Coronary artery (tissue), 2 donors: ENCODE measurements at regions not wholly inside any gene's neighbourhood (a gene's known extent, or its start where the extent isn't known, plus 50 kb on each side); places are given as distances from the start of the nearest gene placed in this dataset.

ENCODE experiments used
- DNase-seq: peaks from one replicate; pipeline ENCODE4 v3.0.0-alpha.2; 2017; ENCODE audit warnings: low spot score
- H3K27ac ChIP-seq, 2 donors: fragments of 200-600 bp; sonication (generic); one replicate each; pipeline ENCODE4 v1.5.1; 2016 to 2019
- H3K4me3 ChIP-seq: fragments of 200-600 bp; sonication (generic); 2 replicates; pipeline ENCODE4 v1.5.1; 2016; ENCODE audit warnings: mild to moderate bottlenecking, moderate library complexity
- TF ChIP-seq, protein P1 (sequence below): fragments of 200-600 bp; sonication (generic); IDR thresholded peaks from one replicate; pipeline ENCODE4 v1.5.1; 2019; ENCODE audit warnings: antibody characterized with exemption

GRCh38 chr7:10412422-10413019, 561.2 kb upstream of the PHF14 start:
- TF ChIP-seq, protein P1, sequence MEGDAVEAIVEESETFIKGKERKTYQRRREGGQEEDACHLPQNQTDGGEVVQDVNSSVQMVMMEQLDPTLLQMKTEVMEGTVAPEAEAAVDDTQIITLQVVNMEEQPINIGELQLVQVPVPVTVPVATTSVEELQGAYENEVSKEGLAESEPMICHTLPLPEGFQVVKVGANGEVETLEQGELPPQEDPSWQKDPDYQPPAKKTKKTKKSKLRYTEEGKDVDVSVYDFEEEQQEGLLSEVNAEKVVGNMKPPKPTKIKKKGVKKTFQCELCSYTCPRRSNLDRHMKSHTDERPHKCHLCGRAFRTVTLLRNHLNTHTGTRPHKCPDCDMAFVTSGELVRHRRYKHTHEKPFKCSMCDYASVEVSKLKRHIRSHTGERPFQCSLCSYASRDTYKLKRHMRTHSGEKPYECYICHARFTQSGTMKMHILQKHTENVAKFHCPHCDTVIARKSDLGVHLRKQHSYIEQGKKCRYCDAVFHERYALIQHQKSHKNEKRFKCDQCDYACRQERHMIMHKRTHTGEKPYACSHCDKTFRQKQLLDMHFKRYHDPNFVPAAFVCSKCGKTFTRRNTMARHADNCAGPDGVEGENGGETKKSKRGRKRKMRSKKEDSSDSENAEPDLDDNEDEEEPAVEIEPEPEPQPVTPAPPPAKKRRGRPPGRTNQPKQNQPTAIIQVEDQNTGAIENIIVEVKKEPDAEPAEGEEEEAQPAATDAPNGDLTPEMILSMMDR: peak; percentile 47
- H3K4me3 ChIP-seq: no peak overlapping the region
- H3K27ac ChIP-seq: no peak overlapping the region
- DNase-seq: no peak

DNA sequence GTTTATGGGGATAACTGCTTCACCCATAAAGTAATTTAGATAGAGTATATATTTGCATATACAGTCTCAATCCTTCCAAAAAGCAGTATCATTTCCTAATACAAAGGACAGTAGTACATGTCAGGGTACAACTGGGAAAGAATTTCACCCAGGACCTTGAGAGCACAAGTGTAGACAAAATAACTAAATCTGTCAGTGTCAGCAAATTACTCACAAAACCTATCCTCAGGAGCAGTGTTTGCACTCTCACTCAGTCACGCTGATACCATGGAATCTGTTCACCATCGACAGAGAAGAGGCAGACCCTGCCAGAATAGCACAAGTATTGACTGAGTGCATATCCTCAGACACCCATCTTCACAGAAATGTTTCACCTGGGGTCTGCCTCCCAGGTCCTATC, 554.7 kb upstream of the PHF14 start:
- Histone ChIP-seq H3K27ac (no peak overlapping the region), H3K4me3 (no peak overlapping the region)
- TF ChIP-seq, protein P1: no peak
- no peak for DNase-seq

DNA sequence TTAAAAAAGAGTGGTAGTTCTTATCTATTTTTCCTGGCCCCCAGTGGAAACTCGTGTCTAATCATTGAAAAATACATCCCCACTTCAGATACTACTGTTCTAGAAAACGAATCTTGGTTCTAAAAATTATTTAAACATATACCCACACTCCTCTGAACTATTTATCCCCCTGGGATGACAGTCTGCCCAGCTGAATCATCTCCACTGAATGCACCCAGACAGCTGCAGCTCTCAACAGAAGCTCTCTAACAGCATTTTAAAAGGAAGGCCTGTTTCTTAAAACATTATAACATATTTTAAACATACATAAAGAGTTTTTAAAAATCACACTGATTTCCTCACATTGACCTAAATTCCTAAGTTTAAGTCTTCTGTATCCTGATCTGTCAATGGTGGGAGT, 544.6 kb upstream of the PHF14 start:
- no peak overlapping the region for H3K27ac ChIP-seq
- no peak overlapping the region for H3K4me3 ChIP-seq
- TF ChIP-seq, protein P1: no peak
- no peak for DNase-seq

DNA sequence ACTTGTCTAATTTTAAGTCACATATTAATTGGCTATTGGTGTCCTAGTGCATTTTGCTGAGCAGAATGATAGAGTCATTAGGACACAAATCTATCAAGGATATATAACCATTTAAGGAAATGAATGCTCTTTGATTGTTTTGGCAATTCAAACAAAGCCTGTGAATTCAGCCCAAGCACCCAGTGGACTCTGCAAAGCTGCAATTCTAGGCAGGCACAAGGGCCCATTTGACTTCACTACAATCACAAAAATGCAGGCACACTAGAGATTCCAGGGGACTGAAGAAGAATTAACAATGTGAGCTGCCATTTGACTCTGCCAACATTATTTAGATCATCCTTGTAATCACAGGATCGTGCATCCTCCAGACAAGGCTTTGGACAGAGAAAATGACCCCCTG, 544.2 kb upstream of the PHF14 start:
- DNase-seq: no peak
- TF ChIP-seq, protein P1: no peak
- Histone ChIP-seq H3K4me3 (no peak overlapping the region), H3K27ac (no peak overlapping the region)

- no peak for DNase-seq
- Histone ChIP-seq H3K27ac (no peak overlapping the region), H3K4me3 (no peak overlapping the region)
- TF ChIP-seq, protein P1: no peak
Observed at GRCh38 chr7:10436302-10436701, 537.4 kb upstream of the PHF14 start.

GRCh38 chr7:10439027-10439426, 534.6 kb upstream of the PHF14 start:
- no peak overlapping the region for H3K27ac ChIP-seq
- H3K4me3 ChIP-seq: no peak overlapping the region
- DNase-seq: no peak
- TF ChIP-seq, protein P1: no peak

GRCh38 chr7:10455936-10456335, 517.7 kb upstream of the PHF14 start:
- TF ChIP-seq, protein P1: no peak
- DNase-seq: no peak
- H3K27ac ChIP-seq: no peak overlapping the region
- H3K4me3 ChIP-seq: no peak overlapping the region
